Neural progenitor cell (in vitro differentiated cells): ENCODE measurements at regions not wholly inside any gene's neighbourhood (a gene's known extent, or its start where the extent isn't known, plus 50 kb on each side); places are given as distances from the start of the nearest gene placed in this dataset.

Experiments used
- DNase-seq: peaks from one replicate; pipeline ENCODE4 v3.0.0-alpha.2; 2016; ENCODE audit warnings: low spot score
- H2AFZ ChIP-seq: fragments of 200-600 bp; sonication (generic); replicated peaks from 2 replicates; pipeline ENCODE4 v1.6.1; 2016; ENCODE audit warnings: antibody characterized with exemption
- H3F3A ChIP-seq: fragments of 200-600 bp; sonication (generic); 2 replicates; pipeline ENCODE4 v1.6.1; 2016; ENCODE audit warnings: antibody characterized with exemption, low read depth
- H3K27ac ChIP-seq: fragments of 200-600 bp; sonication (generic); 2 replicates; pipeline ENCODE4 v1.5.1; 2016; ENCODE audit warnings: mild to moderate bottlenecking
- H3K27me3 ChIP-seq: fragments of 200-600 bp; sonication (generic); 2 replicates; pipeline ENCODE4 v1.6.1; 2016; ENCODE audit warnings: mild to moderate bottlenecking, moderate library complexity
- H3K36me3 ChIP-seq: fragments of 200-600 bp; sonication (generic); 2 replicates; pipeline ENCODE4 v1.5.1; 2016
- H3K4me1 ChIP-seq: fragments of 200-600 bp; sonication (generic); 2 replicates; pipeline ENCODE4 v1.6.1; 2016; ENCODE audit warnings: mixed run types
- H3K4me2 ChIP-seq: fragments of 200-600 bp; sonication (generic); 2 replicates; pipeline ENCODE4 v1.6.1; 2016
- H3K4me3 ChIP-seq: fragments of 200-600 bp; sonication (generic); 2 replicates; pipeline ENCODE4 v1.5.1; 2016
- H3K79me2 ChIP-seq: fragments of 200-600 bp; sonication (generic); 2 replicates; pipeline ENCODE4 v1.6.1; 2016; ENCODE audit warnings: low read depth
- H3K9ac ChIP-seq: fragments of 200-600 bp; sonication (generic); 2 replicates; pipeline ENCODE4 v1.6.1; 2016
- H3K9me3 ChIP-seq: fragments of 200-600 bp; sonication (generic); 2 replicates; pipeline ENCODE4 v1.5.1; 2016; ENCODE audit warnings: low read depth
- H4K20me1 ChIP-seq: fragments of 200-600 bp; sonication (generic); 2 replicates; pipeline ENCODE4 v1.6.1; 2016; ENCODE audit warnings: low read depth
- H3K27ac Mint-ChIP-seq: 3 replicates; pipeline ENCODE4 v1.8.0; 2021; ENCODE audit warnings: mixed read lengths
- H3K27me3 Mint-ChIP-seq: 2 replicates; pipeline ENCODE4 v1.8.0; 2022; ENCODE audit warnings: low read depth, mild to moderate bottlenecking, inconsistent platforms, moderate library complexity, mixed read lengths; ENCODE audit not compliant: insufficient read depth
- H3K36me3 Mint-ChIP-seq: 3 replicates; pipeline ENCODE4 v1.8.0; 2021; ENCODE audit warnings: mixed read lengths
- H3K4me1 Mint-ChIP-seq: 3 replicates; pipeline ENCODE4 v1.8.0; 2021; ENCODE audit warnings: mixed read lengths
- H3K4me3 Mint-ChIP-seq: 3 replicates; pipeline ENCODE4 v1.8.0; 2021; ENCODE audit warnings: mild to moderate bottlenecking, moderate library complexity, mixed read lengths
- H3K9me3 Mint-ChIP-seq: 3 replicates; pipeline ENCODE4 v1.8.0; 2020; ENCODE audit warnings: mixed read lengths
- EZH2 ChIP-seq: fragments of 200-600 bp; sonication (generic); IDR thresholded peaks from 2 replicates; pipeline ENCODE4 v1.6.1; 2017; ENCODE audit warnings: antibody characterized with exemption, mild to moderate bottlenecking, moderate library complexity
- EZH2phosphoT487 ChIP-seq: fragments of 200-600 bp; sonication (generic); IDR thresholded peaks from 2 replicates; pipeline ENCODE4 v1.6.1; 2017; ENCODE audit warnings: antibody characterized with exemption
- TF ChIP-seq, protein P1 (sequence below): fragments of 200-600 bp; sonication (generic); IDR thresholded peaks from 2 replicates; pipeline ENCODE4 v1.5.1; 2017; ENCODE audit warnings: antibody characterized with exemption, mild to moderate bottlenecking

- Histone ChIP-seq H3K79me2 (no peaks in the 10 kb centered on the region), H3K4me3 (no peak overlapping the region), H3K27ac (no peak overlapping the region), H3K4me1 (peaks cover 15% of the 10 kb centered on the region), H3K9ac (no peak overlapping the region), H3K27me3 (no peaks in the 10 kb centered on the region), H3F3A (peaks cover 9% of the 10 kb centered on the region), H3K36me3 (no peaks in the 10 kb centered on the region), H2AFZ (no peak overlapping the region), H4K20me1 (no peaks in the 10 kb centered on the region), H3K9me3 (no peaks in the 10 kb centered on the region), H3K4me2 (no peak overlapping the region)
- H3K9me3 Mint-ChIP-seq: peaks cover 5% of the 10 kb centered on the region
- TF ChIP-seq, protein P1, sequence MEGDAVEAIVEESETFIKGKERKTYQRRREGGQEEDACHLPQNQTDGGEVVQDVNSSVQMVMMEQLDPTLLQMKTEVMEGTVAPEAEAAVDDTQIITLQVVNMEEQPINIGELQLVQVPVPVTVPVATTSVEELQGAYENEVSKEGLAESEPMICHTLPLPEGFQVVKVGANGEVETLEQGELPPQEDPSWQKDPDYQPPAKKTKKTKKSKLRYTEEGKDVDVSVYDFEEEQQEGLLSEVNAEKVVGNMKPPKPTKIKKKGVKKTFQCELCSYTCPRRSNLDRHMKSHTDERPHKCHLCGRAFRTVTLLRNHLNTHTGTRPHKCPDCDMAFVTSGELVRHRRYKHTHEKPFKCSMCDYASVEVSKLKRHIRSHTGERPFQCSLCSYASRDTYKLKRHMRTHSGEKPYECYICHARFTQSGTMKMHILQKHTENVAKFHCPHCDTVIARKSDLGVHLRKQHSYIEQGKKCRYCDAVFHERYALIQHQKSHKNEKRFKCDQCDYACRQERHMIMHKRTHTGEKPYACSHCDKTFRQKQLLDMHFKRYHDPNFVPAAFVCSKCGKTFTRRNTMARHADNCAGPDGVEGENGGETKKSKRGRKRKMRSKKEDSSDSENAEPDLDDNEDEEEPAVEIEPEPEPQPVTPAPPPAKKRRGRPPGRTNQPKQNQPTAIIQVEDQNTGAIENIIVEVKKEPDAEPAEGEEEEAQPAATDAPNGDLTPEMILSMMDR: no peak
- no peak for TF ChIP-seq EZH2phosphoT487
- no peak for TF ChIP-seq EZH2
- no peak overlapping the region for H3K4me3 Mint-ChIP-seq
- H3K36me3 Mint-ChIP-seq: peaks cover 2% of the 10 kb centered on the region
- peaks cover 5% of the 10 kb centered on the region for H3K27me3 Mint-ChIP-seq
- peak overlapping the region; percentile 28 for H3K27ac Mint-ChIP-seq
- no peak for DNase-seq
- H3K4me1 Mint-ChIP-seq: peaks cover 64% of the 10 kb centered on the region
Measured at GRCh38 chr6:87908978-87909811, 138.4 kb upstream of the SPACA1 start.

GRCh38 chr6:87907521-87907920 is 140.1 kb upstream of the SPACA1 start:
- DNase-seq: no peak
- Mint-ChIP-seq H3K4me1 (peaks cover 67% of the 10 kb centered on the region), H3K27me3 (peaks cover 5% of the 10 kb centered on the region), H3K4me3 (peak overlapping the region; percentile 21), H3K9me3 (peaks cover 5% of the 10 kb centered on the region), H3K27ac (peak overlapping the region; percentile 27), H3K36me3 (peaks cover 2% of the 10 kb centered on the region)
- Histone ChIP-seq H3K27ac (no peak overlapping the region), H3K36me3 (no peaks in the 10 kb centered on the region), H3K4me3 (no peak overlapping the region), H3F3A (no peaks in the 10 kb centered on the region), H4K20me1 (no peaks in the 10 kb centered on the region), H3K4me1 (peaks cover 19% of the 10 kb centered on the region), H2AFZ (no peak overlapping the region), H3K79me2 (no peaks in the 10 kb centered on the region), H3K9me3 (no peaks in the 10 kb centered on the region), H3K9ac (no peak overlapping the region), H3K4me2 (no peak overlapping the region), H3K27me3 (no peaks in the 10 kb centered on the region)
- no peak for TF ChIP-seq EZH2
- no peak for TF ChIP-seq EZH2phosphoT487
- TF ChIP-seq, protein P1: no peak

GRCh38 chr6:87905101-87905641 is 142.5 kb upstream of the SPACA1 start:
- DNase-seq: no peak
- Histone ChIP-seq H3K4me2 (no peak overlapping the region), H3K79me2 (no peaks in the 10 kb centered on the region), H3F3A (no peaks in the 10 kb centered on the region), H4K20me1 (no peaks in the 10 kb centered on the region), H3K9ac (no peak overlapping the region), H3K4me1 (peaks cover 19% of the 10 kb centered on the region), H3K27ac (no peak overlapping the region), H3K9me3 (no peaks in the 10 kb centered on the region), H3K4me3 (no peak overlapping the region), H3K36me3 (no peaks in the 10 kb centered on the region), H3K27me3 (no peaks in the 10 kb centered on the region), H2AFZ (no peak overlapping the region)
- TF ChIP-seq, protein P1: no peak
- TF ChIP-seq EZH2: no peak
- TF ChIP-seq EZH2phosphoT487: no peak
- Mint-ChIP-seq H3K36me3 (no peaks in the 10 kb centered on the region), H3K27ac (peak overlapping the region; percentile 72), H3K4me1 (peaks cover 73% of the 10 kb centered on the region), H3K27me3 (peaks cover 5% of the 10 kb centered on the region), H3K4me3 (no peak overlapping the region), H3K9me3 (no peaks in the 10 kb centered on the region)
